Neural progenitor cell (in vitro differentiated cells): ENCODE measurements at regions not wholly inside any gene's neighbourhood (a gene's known extent, or its start where the extent isn't known, plus 50 kb on each side); places are given as distances from the start of the nearest gene placed in this dataset.

Experiments used
- EZH2 ChIP-seq: fragments of 200-600 bp; sonication (generic); IDR thresholded peaks from 2 replicates; pipeline ENCODE4 v1.6.1; 2017; ENCODE audit warnings: antibody characterized with exemption, mild to moderate bottlenecking, moderate library complexity
- EZH2phosphoT487 ChIP-seq: fragments of 200-600 bp; sonication (generic); IDR thresholded peaks from 2 replicates; pipeline ENCODE4 v1.6.1; 2017; ENCODE audit warnings: antibody characterized with exemption
- TF ChIP-seq, protein P1 (sequence below): fragments of 200-600 bp; sonication (generic); IDR thresholded peaks from 2 replicates; pipeline ENCODE4 v1.5.1; 2017; ENCODE audit warnings: antibody characterized with exemption, mild to moderate bottlenecking

- TF ChIP-seq, protein P1, sequence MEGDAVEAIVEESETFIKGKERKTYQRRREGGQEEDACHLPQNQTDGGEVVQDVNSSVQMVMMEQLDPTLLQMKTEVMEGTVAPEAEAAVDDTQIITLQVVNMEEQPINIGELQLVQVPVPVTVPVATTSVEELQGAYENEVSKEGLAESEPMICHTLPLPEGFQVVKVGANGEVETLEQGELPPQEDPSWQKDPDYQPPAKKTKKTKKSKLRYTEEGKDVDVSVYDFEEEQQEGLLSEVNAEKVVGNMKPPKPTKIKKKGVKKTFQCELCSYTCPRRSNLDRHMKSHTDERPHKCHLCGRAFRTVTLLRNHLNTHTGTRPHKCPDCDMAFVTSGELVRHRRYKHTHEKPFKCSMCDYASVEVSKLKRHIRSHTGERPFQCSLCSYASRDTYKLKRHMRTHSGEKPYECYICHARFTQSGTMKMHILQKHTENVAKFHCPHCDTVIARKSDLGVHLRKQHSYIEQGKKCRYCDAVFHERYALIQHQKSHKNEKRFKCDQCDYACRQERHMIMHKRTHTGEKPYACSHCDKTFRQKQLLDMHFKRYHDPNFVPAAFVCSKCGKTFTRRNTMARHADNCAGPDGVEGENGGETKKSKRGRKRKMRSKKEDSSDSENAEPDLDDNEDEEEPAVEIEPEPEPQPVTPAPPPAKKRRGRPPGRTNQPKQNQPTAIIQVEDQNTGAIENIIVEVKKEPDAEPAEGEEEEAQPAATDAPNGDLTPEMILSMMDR, result no peak
- TF ChIP-seq EZH2 (no peak), EZH2phosphoT487 (no peak)
These were observed 408.2 kb upstream of the AUTS2 start for GRCh38 chr7:69190025-69190424.
